ENCODE measurements at regions not wholly inside any gene's neighbourhood (a gene's known extent, or its start where the extent isn't known, plus 50 kb on each side); places are given as distances from the start of the nearest gene placed in this dataset.

DNA sequence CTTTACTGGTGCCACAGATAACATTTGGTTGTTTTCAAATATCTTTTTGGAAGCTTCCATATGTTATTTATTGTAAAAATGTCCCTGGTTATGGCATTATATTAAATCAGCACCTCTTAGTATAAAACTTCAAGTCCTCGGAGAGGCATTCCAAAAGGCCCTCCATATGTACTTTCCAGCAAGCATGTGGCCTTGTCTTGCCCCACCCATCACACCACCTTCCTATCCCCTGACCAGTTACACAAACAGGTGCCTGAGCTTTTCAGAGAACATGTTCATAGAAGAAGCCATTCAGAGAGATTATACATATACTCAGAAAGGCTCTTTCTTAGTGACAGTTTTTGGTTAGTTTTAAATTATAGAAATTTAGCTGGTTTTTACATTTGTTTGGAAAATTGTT is 92.4 kb upstream of the PRKG1 start:
- Histone ChIP-seq H3K27me3 (no peaks in the 10 kb centered on the region), H3K36me3 (no peaks in the 10 kb centered on the region), H3K9me3 (no peaks in the 10 kb centered on the region), H3K4me1 (no peaks in the 10 kb centered on the region), H3K4me3 (no peak overlapping the region), H3K27ac (no peak overlapping the region)
- TF ChIP-seq EP300 (IDR thresholded peaks at IDR 0.05) = no peak
- no peak for TF ChIP-seq POLR2AphosphoS5 (IDR thresholded peaks at IDR 0.05)
- TF ChIP-seq POLR2A (IDR thresholded peaks at IDR 0.05) = no peak
- TF ChIP-seq, protein P1, sequence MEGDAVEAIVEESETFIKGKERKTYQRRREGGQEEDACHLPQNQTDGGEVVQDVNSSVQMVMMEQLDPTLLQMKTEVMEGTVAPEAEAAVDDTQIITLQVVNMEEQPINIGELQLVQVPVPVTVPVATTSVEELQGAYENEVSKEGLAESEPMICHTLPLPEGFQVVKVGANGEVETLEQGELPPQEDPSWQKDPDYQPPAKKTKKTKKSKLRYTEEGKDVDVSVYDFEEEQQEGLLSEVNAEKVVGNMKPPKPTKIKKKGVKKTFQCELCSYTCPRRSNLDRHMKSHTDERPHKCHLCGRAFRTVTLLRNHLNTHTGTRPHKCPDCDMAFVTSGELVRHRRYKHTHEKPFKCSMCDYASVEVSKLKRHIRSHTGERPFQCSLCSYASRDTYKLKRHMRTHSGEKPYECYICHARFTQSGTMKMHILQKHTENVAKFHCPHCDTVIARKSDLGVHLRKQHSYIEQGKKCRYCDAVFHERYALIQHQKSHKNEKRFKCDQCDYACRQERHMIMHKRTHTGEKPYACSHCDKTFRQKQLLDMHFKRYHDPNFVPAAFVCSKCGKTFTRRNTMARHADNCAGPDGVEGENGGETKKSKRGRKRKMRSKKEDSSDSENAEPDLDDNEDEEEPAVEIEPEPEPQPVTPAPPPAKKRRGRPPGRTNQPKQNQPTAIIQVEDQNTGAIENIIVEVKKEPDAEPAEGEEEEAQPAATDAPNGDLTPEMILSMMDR (IDR thresholded peaks at IDR 0.05) = no peak
- no peak for DNase-seq
- 69 to 95% (median 74%) methylated on average over 1 of the region's 1 CpG for WGBS, 5 donors
- intact Hi-C loops (cut with DNase I; ENCODE audit: low total_unique reads) = no loop called here

DNA sequence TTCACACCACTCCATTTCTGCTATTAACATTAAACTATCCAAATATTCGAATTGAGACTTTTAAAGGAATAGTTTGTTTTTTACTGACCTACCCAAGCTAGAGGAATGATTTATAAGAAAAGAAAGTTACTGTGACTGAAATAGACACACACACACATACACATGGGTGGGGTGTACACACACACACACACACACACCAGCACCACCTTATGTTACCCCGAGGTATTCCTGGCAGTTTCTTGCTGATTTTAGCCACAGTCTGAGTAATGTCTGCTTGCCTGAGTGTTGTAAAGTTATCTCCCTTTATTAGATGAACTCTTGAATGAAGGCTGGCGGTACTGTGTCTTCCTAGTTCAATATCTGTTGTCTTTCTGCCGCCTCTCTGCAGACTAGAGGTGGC is 91.3 kb upstream of the PRKG1 start:
- no peak for DNase-seq
- Histone ChIP-seq H3K4me3 (no peak overlapping the region), H3K4me1 (no peaks in the 10 kb centered on the region), H3K9me3 (no peaks in the 10 kb centered on the region), H3K27me3 (no peaks in the 10 kb centered on the region), H3K27ac (no peak overlapping the region), H3K36me3 (no peaks in the 10 kb centered on the region)
- WGBS, 5 donors = 46 to 68% (median 60%) methylated on average over 4 of the region's 4 CpGs
- TF ChIP-seq, protein P1 (IDR thresholded peaks at IDR 0.05) = no peak
- TF ChIP-seq EP300 (IDR thresholded peaks at IDR 0.05) (no peak), POLR2AphosphoS5 (IDR thresholded peaks at IDR 0.05) (no peak), POLR2A (IDR thresholded peaks at IDR 0.05) (no peak)
- intact Hi-C loops (cut with DNase I; ENCODE audit: low total_unique reads) = no loop called here

DNA sequence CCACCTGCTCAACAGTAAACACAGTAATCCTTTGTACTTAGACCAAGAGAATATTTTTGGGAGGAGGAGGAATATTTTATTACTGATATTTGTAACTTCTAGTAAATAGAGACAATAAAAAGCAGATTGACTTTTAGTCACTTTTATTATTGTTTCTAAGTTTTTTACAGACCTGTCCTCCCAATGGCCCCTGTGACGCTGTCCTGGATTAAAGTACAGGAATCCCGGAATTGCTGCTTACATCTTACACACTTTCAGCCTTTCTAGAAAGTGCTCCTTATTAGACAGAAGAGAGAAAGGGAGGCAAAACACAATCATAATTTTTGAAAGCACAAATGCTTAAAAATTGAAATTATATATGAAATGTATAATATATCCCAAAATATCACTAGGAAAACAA is 86.4 kb upstream of the PRKG1 start:
- Histone ChIP-seq H3K4me1 (peaks cover 0 to 32% (median 24%) of the 10 kb centered on the region in 4 donors), H3K9me3 (no peaks in the 10 kb centered on the region), H3K4me3 (no peak overlapping the region), H3K36me3 (no peaks in the 10 kb centered on the region), H3K27me3 (peaks cover 0 to 37% (median 7%) of the 10 kb centered on the region in 3 donors), H3K27ac (no peak overlapping the region)
- 85 to 96% (median 93%) methylated on average over 2 of the region's 2 CpGs for WGBS, 5 donors
- TF ChIP-seq EP300 (IDR thresholded peaks at IDR 0.05) = no peak
- no peak for TF ChIP-seq POLR2AphosphoS5 (IDR thresholded peaks at IDR 0.05)
- TF ChIP-seq POLR2A (IDR thresholded peaks at IDR 0.05) = no peak
- TF ChIP-seq, protein P1 (IDR thresholded peaks at IDR 0.05) = no peak
- intact Hi-C loops (cut with DNase I; ENCODE audit: low total_unique reads) = no loop called here
- DNase-seq = no peak

DNA sequence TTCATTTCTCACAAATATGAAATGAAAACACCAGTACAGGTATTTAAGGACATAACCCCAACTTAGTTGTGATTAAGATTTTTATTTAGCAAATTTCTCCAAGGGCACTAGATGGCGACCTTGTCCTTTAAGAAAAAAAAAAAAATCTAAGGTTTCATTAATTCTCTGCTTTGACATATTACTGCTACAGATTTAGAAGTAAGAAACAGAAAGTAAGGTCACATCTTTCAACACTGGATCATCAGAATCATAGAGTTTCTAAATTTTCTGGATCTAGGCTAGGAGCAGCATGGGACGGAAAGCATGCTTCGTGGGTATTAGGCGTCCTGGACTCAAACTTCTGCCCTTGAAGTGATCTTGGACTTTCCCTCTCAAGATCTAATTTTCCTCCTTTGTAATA is 85.5 kb upstream of the PRKG1 start:
- peak in 1 of 2 donors; percentile 44 for DNase-seq
- Histone ChIP-seq H3K4me1 (peaks cover 5 to 40% (median 30%) of the 10 kb centered on the region in 4 donors), H3K4me3 (no peak overlapping the region), H3K36me3 (no peaks in the 10 kb centered on the region), H3K27me3 (peaks cover 0 to 44% (median 12%) of the 10 kb centered on the region in 3 donors), H3K27ac (no peak overlapping the region), H3K9me3 (no peaks in the 10 kb centered on the region)
- TF ChIP-seq, protein P1 (IDR thresholded peaks at IDR 0.05) = peak in 2 of 7 experiments; percentile 5 to 33
- TF ChIP-seq POLR2A (IDR thresholded peaks at IDR 0.05) = no peak
- 38 to 55% (median 53%) methylated on average over 4 of the region's 4 CpGs for WGBS, 5 donors
- intact Hi-C loops (cut with DNase I; ENCODE audit: low total_unique reads) = no loop called here

Measured in stomach (tissue), 8 donors.